HEK293 (cell line): ENCODE measurements at regions not wholly inside any gene's neighbourhood (a gene's known extent, or its start where the extent isn't known, plus 50 kb on each side); places are given as distances from the start of the nearest gene placed in this dataset.

Source experiments
- ZBTB21 ChIP-seq: fragments of 450-650 bp; formaldehyde crosslinking; IDR thresholded peaks from 2 replicates; pipeline ENCODE4 v1.5.1; 2017; ENCODE audit warnings: missing biosample characterization, missing genetic modification characterization
- ZNF16 ChIP-seq: fragments of 450-650 bp; formaldehyde crosslinking; IDR thresholded peaks from 2 replicates; pipeline ENCODE4 v1.5.1; 2016; ENCODE audit warnings: low read depth, missing biosample characterization, missing genetic modification characterization
- ZNF394 ChIP-seq: fragments of 450-650 bp; formaldehyde crosslinking; IDR thresholded peaks from 2 replicates; pipeline ENCODE4 v1.5.1; 2016; ENCODE audit warnings: missing biosample characterization, missing genetic modification characterization, mild to moderate bottlenecking, moderate library complexity, borderline replicate concordance
- ZNF514 ChIP-seq: fragments of 450-650 bp; formaldehyde crosslinking; IDR thresholded peaks from 2 replicates; pipeline ENCODE4 v1.5.1; 2016; ENCODE audit warnings: missing biosample characterization, missing genetic modification characterization
- ZNF530 ChIP-seq: fragments of 450-650 bp; formaldehyde crosslinking; IDR thresholded peaks from 2 replicates; pipeline ENCODE4 v1.5.1; 2016; ENCODE audit warnings: low read depth, missing biosample characterization, missing genetic modification characterization
- TF ChIP-seq, protein P1 (sequence below): fragments of 450-650 bp; formaldehyde crosslinking; IDR thresholded peaks from 2 replicates; pipeline ENCODE4 v1.5.1; 2016; ENCODE audit warnings: missing biosample characterization, missing genetic modification characterization
- TF ChIP-seq, protein P2 (sequence below): fragments of 450-650 bp; formaldehyde crosslinking; IDR thresholded peaks from 2 replicates; pipeline ENCODE4 v1.5.1; 2016; ENCODE audit warnings: missing biosample characterization, missing genetic modification characterization

DNA sequence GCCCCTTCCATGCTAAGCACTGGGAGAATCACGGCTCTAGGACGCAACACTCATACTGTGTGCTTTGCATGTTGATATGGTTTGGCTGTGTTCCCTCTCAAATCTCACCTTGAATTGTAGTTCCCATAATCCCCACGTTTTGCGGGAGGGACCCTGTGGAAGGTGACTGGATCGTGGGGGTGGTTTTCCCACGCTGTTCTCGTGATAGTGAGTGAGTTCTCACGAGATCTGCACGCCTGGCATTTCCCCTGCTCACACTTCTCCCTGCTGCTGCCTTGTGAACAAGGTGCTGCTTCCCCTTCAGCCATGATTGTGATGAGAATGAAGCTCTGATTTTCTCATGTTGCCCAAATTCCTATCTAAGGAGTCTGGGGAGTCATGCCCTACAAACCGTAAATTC lies 53.0 kb upstream of the ADGRA1 start:
- TF ChIP-seq, protein P1, sequence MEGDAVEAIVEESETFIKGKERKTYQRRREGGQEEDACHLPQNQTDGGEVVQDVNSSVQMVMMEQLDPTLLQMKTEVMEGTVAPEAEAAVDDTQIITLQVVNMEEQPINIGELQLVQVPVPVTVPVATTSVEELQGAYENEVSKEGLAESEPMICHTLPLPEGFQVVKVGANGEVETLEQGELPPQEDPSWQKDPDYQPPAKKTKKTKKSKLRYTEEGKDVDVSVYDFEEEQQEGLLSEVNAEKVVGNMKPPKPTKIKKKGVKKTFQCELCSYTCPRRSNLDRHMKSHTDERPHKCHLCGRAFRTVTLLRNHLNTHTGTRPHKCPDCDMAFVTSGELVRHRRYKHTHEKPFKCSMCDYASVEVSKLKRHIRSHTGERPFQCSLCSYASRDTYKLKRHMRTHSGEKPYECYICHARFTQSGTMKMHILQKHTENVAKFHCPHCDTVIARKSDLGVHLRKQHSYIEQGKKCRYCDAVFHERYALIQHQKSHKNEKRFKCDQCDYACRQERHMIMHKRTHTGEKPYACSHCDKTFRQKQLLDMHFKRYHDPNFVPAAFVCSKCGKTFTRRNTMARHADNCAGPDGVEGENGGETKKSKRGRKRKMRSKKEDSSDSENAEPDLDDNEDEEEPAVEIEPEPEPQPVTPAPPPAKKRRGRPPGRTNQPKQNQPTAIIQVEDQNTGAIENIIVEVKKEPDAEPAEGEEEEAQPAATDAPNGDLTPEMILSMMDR (tag by site-specific recombination): no peak
- no peak for TF ChIP-seq ZNF16 (tag by site-specific recombination)
- TF ChIP-seq ZBTB21 (tag by site-specific recombination): no peak
- no peak for TF ChIP-seq ZNF530 (tag by site-specific recombination)
- TF ChIP-seq ZNF514 (tag by site-specific recombination): no peak
- TF ChIP-seq, protein P2, sequence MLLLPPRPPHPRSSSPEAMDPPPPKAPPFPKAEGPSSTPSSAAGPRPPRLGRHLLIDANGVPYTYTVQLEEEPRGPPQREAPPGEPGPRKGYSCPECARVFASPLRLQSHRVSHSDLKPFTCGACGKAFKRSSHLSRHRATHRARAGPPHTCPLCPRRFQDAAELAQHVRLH (tag by site-specific recombination): no peak
- no peak for TF ChIP-seq ZNF394 (tag by site-specific recombination)
